ENCODE measurements at regions not wholly inside any gene's neighbourhood (a gene's known extent, or its start where the extent isn't known, plus 50 kb on each side); places are given as distances from the start of the nearest gene placed in this dataset.
"Not testable (repeated sequence)": the region's sequence is repeated elsewhere in the genome, so short reads cannot be mapped to it uniquely, and the experiment has no call there.

DNA sequence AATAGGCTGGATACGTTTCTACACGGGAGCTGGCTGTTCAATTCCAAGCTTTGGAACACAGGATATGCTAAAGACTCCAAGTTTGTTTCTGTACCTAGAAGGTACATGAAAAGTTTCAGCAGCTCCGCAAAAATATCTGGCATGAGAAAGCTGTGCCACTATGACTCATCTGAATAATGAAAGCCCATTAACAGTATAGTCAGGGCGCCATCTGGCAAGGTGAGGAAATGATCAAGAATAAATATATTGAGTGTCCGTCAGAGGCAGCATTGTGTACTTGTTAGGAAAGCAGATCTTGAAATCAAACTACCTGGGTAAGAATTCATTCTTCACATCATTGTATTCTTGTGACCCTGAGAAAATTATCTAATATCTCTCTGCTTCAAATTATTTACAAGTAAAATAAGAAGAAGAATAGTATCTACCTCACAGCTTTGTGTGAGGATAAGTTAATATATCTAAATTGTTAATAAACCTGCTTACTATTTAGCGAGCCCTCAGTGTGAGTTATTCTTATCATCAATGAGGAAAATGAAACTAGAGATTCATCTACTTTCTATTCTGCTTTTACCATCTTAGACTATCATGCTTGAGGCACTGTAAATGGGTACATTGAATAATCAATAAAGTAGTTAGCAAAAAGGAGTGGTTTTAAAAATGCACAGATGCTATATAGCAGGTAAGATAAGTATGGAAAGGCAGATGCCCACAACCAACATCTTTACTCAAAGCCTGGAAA lies 53.5 kb downstream of the FSCB start:
- CTCF ChIA-PET = no interaction called here
- H3K4me1 Mint-ChIP-seq = no peaks in the 10 kb centered on the region
- ATAC-seq (replicated peaks in 1 of 4) (no peak), DNase-seq (no peak)
- no peak overlapping the region for H3K4me3 Mint-ChIP-seq
- no peak overlapping the region for H3K27ac ChIP-seq (ENCODE audit: low read length)
- POLR2A ChIA-PET = no interaction called here
- H3K9me3 ChIP-seq = no peaks in the 10 kb centered on the region
- no peak overlapping the region for H3K27ac Mint-ChIP-seq
- H3K36me3 Mint-ChIP-seq = no peaks in the 10 kb centered on the region
- H3K27me3 ChIP-seq (replicated peaks in 1 of 2; ENCODE audit: control insufficient read depth in 2 of 2, extremely low read depth in 1 of 2, insufficient read depth in 2 of 2, low read length in 1 of 2) = no peaks in the 10 kb centered on the region
- H3K4me1 ChIP-seq (ENCODE audit: control insufficient read depth in 1 of 2, extremely low read depth in 1 of 2, insufficient read depth in 2 of 2, low read length in 2 of 2) = no peaks in the 10 kb centered on the region
- no peaks in the 10 kb centered on the region for H3K27me3 Mint-ChIP-seq
- peaks cover 26 to 53% (median 33%) of the 10 kb centered on the region in 3 donors for H3K9me3 Mint-ChIP-seq
- no peak overlapping the region for H3K4me3 ChIP-seq (ENCODE audit: control insufficient read depth in 1 of 2, extremely low read depth in 1 of 2, low read length in 1 of 2)
- H3K36me3 ChIP-seq (ENCODE audit: control insufficient read depth in 2 of 2, extremely low read depth in 1 of 2, insufficient read depth in 1 of 2, low read length in 1 of 2) = no peaks in the 10 kb centered on the region
- 85% methylated on average over 2 of the region's 6 CpGs for WGBS (ENCODE audit: insufficient coverage)

DNA sequence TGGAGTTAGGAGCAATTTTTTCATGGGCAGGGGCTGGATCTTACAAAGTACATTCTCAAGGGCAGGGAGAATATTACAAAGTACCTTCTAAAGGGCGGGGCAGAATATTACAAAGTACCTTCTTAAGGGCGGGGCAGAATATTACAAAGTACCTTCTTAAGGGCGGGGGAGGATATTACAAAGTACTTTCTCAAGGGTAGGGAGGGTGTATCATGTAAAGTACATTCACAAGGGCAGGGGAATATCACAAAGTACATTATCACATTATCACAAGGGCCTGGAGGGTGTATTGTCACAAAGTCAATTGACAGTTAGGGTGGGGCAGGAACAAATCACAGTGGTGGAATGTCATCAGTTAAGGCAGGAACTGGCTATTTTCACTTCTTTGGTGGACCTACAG lies 56.9 kb downstream of the FSCB start:
- H3K36me3 ChIP-seq (ENCODE audit: control insufficient read depth in 2 of 2, extremely low read depth in 1 of 2, insufficient read depth in 1 of 2, low read length in 1 of 2); H3K4me3 Mint-ChIP-seq; H3K4me1 Mint-ChIP-seq; H3K27ac ChIP-seq (ENCODE audit: low read length); H3K4me1 ChIP-seq (ENCODE audit: control insufficient read depth in 1 of 2, extremely low read depth in 1 of 2, insufficient read depth in 2 of 2, low read length in 2 of 2); ATAC-seq (replicated peaks in 1 of 4); DNase-seq; H3K4me3 ChIP-seq (ENCODE audit: control insufficient read depth in 1 of 2, extremely low read depth in 1 of 2, low read length in 1 of 2); H3K36me3 Mint-ChIP-seq; POLR2A ChIA-PET; H3K27me3 ChIP-seq (replicated peaks in 1 of 2; ENCODE audit: control insufficient read depth in 2 of 2, extremely low read depth in 1 of 2, insufficient read depth in 2 of 2, low read length in 1 of 2); CTCF ChIA-PET; H3K27ac Mint-ChIP-seq; H3K27me3 Mint-ChIP-seq; H3K9me3 ChIP-seq: not testable (repeated sequence)
- H3K9me3 Mint-ChIP-seq = peaks cover 17 to 39% (median 23%) of the 10 kb centered on the region in 3 donors
- WGBS (ENCODE audit: insufficient coverage) = no CpG with 5 or more reads among the region's 3 CpGs

DNA sequence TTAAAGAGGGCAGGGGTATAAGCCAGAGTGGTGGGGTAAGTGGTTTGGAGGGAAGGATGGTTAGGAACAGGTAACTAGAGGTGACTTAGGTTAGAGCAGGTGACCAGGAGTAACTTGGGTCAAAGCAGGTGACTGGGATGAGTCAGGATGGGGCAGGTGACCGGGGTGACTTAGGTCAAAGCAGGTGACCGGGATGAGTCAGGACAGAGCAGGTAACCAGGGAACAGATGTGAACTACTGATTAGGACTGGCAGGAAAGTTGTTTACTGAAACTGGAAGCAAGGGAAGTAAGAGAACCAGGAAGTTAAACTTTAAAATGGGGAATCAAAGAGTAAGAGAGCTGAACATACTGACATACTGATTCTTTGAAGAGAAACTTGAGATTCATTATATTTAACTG lies 57.4 kb downstream of the FSCB start:
- H3K4me1 ChIP-seq (ENCODE audit: control insufficient read depth in 1 of 2, extremely low read depth in 1 of 2, insufficient read depth in 2 of 2, low read length in 2 of 2) = no peaks in the 10 kb centered on the region
- Mint-ChIP-seq H3K4me3 (no peak overlapping the region), H3K9me3 (peaks cover 18 to 38% (median 22%) of the 10 kb centered on the region in 3 donors), H3K27me3 (no peaks in the 10 kb centered on the region), H3K4me1 (no peaks in the 10 kb centered on the region), H3K27ac (no peak overlapping the region), H3K36me3 (no peaks in the 10 kb centered on the region)
- H3K9me3 ChIP-seq = no peaks in the 10 kb centered on the region
- WGBS (ENCODE audit: insufficient coverage) = 77% methylated on average over 2 of the region's 2 CpGs
- no peaks in the 10 kb centered on the region for H3K36me3 ChIP-seq (ENCODE audit: control insufficient read depth in 2 of 2, extremely low read depth in 1 of 2, insufficient read depth in 1 of 2, low read length in 1 of 2)
- ATAC-seq (replicated peaks in 1 of 4) (no peak), DNase-seq (no peak)
- no peaks in the 10 kb centered on the region for H3K27me3 ChIP-seq (replicated peaks in 1 of 2; ENCODE audit: control insufficient read depth in 2 of 2, extremely low read depth in 1 of 2, insufficient read depth in 2 of 2, low read length in 1 of 2)
- ChIA-PET CTCF (no interaction called here), POLR2A (no interaction called here)
- no peak overlapping the region for H3K4me3 ChIP-seq (ENCODE audit: control insufficient read depth in 1 of 2, extremely low read depth in 1 of 2, low read length in 1 of 2)
- no peak overlapping the region for H3K27ac ChIP-seq (ENCODE audit: low read length)

DNA sequence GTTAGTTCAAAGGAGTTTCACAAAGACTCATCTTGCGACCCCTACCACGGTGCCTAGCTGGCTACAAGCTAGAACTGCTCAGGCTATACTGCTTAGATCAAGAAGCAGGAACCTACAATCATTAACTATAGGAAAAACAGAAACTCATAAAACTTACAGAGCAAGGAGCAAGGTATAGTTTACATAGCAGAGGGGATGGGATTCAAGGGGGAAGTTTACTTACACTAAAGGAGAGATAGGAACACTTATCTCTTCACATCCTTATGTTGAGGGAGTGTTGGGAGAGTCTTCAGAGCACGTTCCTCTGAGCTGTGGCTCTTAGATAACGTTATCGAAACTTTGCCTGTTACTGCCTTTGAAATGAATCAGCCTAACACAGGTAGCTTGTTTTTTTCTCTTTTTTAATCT lies 58.1 kb downstream of the FSCB start:
- no peaks in the 10 kb centered on the region for H3K9me3 ChIP-seq
- H3K27ac Mint-ChIP-seq = no peak overlapping the region
- peaks cover 18 to 34% (median 18%) of the 10 kb centered on the region in 3 donors for H3K9me3 Mint-ChIP-seq
- no peaks in the 10 kb centered on the region for H3K36me3 Mint-ChIP-seq
- no peak overlapping the region for H3K4me3 Mint-ChIP-seq
- no CpG with 5 or more reads among the region's 5 CpGs for WGBS (ENCODE audit: insufficient coverage)
- DNase-seq (no peak), ATAC-seq (replicated peaks in 1 of 4) (no peak)
- ChIA-PET CTCF (no interaction called here), POLR2A (no interaction called here)
- H3K4me1 Mint-ChIP-seq = no peaks in the 10 kb centered on the region
- no peak overlapping the region for H3K4me3 ChIP-seq (ENCODE audit: control insufficient read depth in 1 of 2, extremely low read depth in 1 of 2, low read length in 1 of 2)
- H3K27ac ChIP-seq (ENCODE audit: low read length) = no peak overlapping the region
- H3K4me1 ChIP-seq (ENCODE audit: control insufficient read depth in 1 of 2, extremely low read depth in 1 of 2, insufficient read depth in 2 of 2, low read length in 2 of 2) = no peaks in the 10 kb centered on the region
- no peaks in the 10 kb centered on the region for H3K27me3 ChIP-seq (replicated peaks in 1 of 2; ENCODE audit: control insufficient read depth in 2 of 2, extremely low read depth in 1 of 2, insufficient read depth in 2 of 2, low read length in 1 of 2)
- no peaks in the 10 kb centered on the region for H3K27me3 Mint-ChIP-seq
- no peaks in the 10 kb centered on the region for H3K36me3 ChIP-seq (ENCODE audit: control insufficient read depth in 2 of 2, extremely low read depth in 1 of 2, insufficient read depth in 1 of 2, low read length in 1 of 2)

DNA sequence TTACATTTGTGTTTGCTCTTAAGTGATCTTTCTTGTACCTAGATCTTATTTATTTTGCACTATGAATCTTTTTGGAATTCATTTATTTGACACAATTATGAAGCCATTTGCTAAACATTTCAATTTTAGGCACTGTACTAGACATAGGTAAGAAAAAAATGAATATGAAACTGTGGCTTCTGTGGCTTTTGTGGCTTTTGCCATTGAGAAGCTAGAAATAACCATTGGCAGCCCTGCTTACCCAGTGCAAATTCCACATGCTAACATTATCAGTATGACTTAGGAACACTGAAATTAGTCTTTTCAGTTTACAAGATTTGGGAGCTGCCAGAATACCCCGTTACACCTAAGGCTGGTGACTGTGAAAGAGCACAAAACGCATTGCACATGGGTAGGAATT lies 60.1 kb downstream of the FSCB start:
- ChIA-PET POLR2A (no interaction called here), CTCF (no interaction called here)
- H3K36me3 Mint-ChIP-seq = no peaks in the 10 kb centered on the region
- Histone ChIP-seq H3K4me3 (ENCODE audit: control insufficient read depth in 1 of 2, extremely low read depth in 1 of 2, low read length in 1 of 2) (no peak overlapping the region), H3K9me3 (no peaks in the 10 kb centered on the region), H3K27me3 (replicated peaks in 1 of 2; ENCODE audit: control insufficient read depth in 2 of 2, extremely low read depth in 1 of 2, insufficient read depth in 2 of 2, low read length in 1 of 2) (no peaks in the 10 kb centered on the region), H3K36me3 (ENCODE audit: control insufficient read depth in 2 of 2, extremely low read depth in 1 of 2, insufficient read depth in 1 of 2, low read length in 1 of 2) (no peaks in the 10 kb centered on the region), H3K27ac (ENCODE audit: low read length) (no peak overlapping the region), H3K4me1 (ENCODE audit: control insufficient read depth in 1 of 2, extremely low read depth in 1 of 2, insufficient read depth in 2 of 2, low read length in 2 of 2) (no peaks in the 10 kb centered on the region)
- no peaks in the 10 kb centered on the region for H3K4me1 Mint-ChIP-seq
- H3K27ac Mint-ChIP-seq = no peak overlapping the region
- H3K27me3 Mint-ChIP-seq = no peaks in the 10 kb centered on the region
- DNase-seq = no peak
- H3K4me3 Mint-ChIP-seq = no peak overlapping the region
- no peak for ATAC-seq (replicated peaks in 1 of 4)
- WGBS (ENCODE audit: insufficient coverage) = 33% methylated on average over 1 of the region's 2 CpGs
- H3K9me3 Mint-ChIP-seq = peaks cover 12 to 19% (median 15%) of the 10 kb centered on the region in 3 donors

DNA sequence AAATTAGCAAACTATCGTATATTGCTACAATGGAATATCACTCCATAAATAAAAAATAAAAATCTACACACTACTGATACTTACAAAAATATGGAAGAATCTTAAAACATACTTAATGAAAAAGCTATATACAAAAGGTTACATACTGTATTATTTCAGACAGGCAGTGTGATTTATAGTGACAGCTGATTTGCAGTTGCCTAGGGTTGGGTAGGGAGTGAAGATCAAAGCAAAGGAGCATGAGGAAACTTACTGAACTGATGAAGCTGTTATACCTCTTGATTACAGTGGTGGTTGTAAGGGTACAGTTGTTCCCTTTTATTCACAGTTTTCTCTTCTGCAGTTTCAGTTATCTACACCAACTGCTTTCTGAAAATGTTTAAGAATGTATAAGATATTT lies 62.6 kb downstream of the FSCB start:
- ChIA-PET CTCF (no interaction called here), POLR2A (no interaction called here)
- no peak overlapping the region for H3K27ac ChIP-seq (ENCODE audit: low read length)
- Mint-ChIP-seq H3K27me3 (no peaks in the 10 kb centered on the region), H3K4me1 (no peaks in the 10 kb centered on the region), H3K4me3 (no peak overlapping the region), H3K27ac (no peak overlapping the region), H3K36me3 (no peaks in the 10 kb centered on the region), H3K9me3 (peaks cover 9 to 14% (median 9%) of the 10 kb centered on the region in 3 donors)
- no peak for DNase-seq
- H3K27me3 ChIP-seq (replicated peaks in 1 of 2; ENCODE audit: control insufficient read depth in 2 of 2, extremely low read depth in 1 of 2, insufficient read depth in 2 of 2, low read length in 1 of 2) = no peaks in the 10 kb centered on the region
- no peaks in the 10 kb centered on the region for H3K36me3 ChIP-seq (ENCODE audit: control insufficient read depth in 2 of 2, extremely low read depth in 1 of 2, insufficient read depth in 1 of 2, low read length in 1 of 2)
- no peaks in the 10 kb centered on the region for H3K4me1 ChIP-seq (ENCODE audit: control insufficient read depth in 1 of 2, extremely low read depth in 1 of 2, insufficient read depth in 2 of 2, low read length in 2 of 2)
- H3K4me3 ChIP-seq (ENCODE audit: control insufficient read depth in 1 of 2, extremely low read depth in 1 of 2, low read length in 1 of 2) = no peak overlapping the region
- ATAC-seq (replicated peaks in 1 of 4) = no peak
- no peaks in the 10 kb centered on the region for H3K9me3 ChIP-seq
- WGBS (ENCODE audit: insufficient coverage) = no CpG with 5 or more reads among the region's 1 CpG

DNA sequence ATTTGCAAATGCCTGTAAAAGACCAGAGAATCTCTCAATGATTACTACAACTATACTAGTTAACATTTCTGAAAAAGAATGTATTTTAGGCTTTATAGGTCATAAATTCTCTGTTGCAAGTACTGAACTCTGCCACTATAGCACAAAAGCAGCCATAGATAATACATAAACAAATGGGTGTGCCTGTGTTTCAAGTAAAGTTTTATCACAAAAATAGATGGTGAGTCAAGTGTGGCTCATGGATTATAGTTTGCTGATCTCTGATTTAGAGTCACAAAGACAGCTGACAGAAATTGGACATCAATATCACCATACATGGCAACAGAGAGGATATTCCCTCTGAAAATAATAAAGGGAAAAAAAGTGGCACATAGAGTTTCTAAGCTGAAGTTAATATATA lies 68.1 kb downstream of the FSCB start:
- H3K4me1 Mint-ChIP-seq = no peaks in the 10 kb centered on the region
- no peak for DNase-seq
- Histone ChIP-seq H3K9me3 (peaks cover 1% of the 10 kb centered on the region), H3K36me3 (ENCODE audit: control insufficient read depth in 2 of 2, extremely low read depth in 1 of 2, insufficient read depth in 1 of 2, low read length in 1 of 2) (no peaks in the 10 kb centered on the region), H3K4me1 (ENCODE audit: control insufficient read depth in 1 of 2, extremely low read depth in 1 of 2, insufficient read depth in 2 of 2, low read length in 2 of 2) (no peaks in the 10 kb centered on the region), H3K4me3 (ENCODE audit: control insufficient read depth in 1 of 2, extremely low read depth in 1 of 2, low read length in 1 of 2) (no peak overlapping the region), H3K27me3 (replicated peaks in 1 of 2; ENCODE audit: control insufficient read depth in 2 of 2, extremely low read depth in 1 of 2, insufficient read depth in 2 of 2, low read length in 1 of 2) (no peaks in the 10 kb centered on the region), H3K27ac (ENCODE audit: low read length) (no peak overlapping the region)
- no peak overlapping the region for H3K27ac Mint-ChIP-seq
- ChIA-PET CTCF (no interaction called here), POLR2A (no interaction called here)
- ATAC-seq (replicated peaks in 1 of 4) = no peak
- peaks cover 3 to 7% (median 4%) of the 10 kb centered on the region in 3 donors for H3K9me3 Mint-ChIP-seq
- no peak overlapping the region for H3K4me3 Mint-ChIP-seq
- no peaks in the 10 kb centered on the region for H3K36me3 Mint-ChIP-seq
- H3K27me3 Mint-ChIP-seq = no peaks in the 10 kb centered on the region
